Liver (tissue), 8 donors: ENCODE measurements at regions not wholly inside any gene's neighbourhood (a gene's known extent, or its start where the extent isn't known, plus 50 kb on each side); places are given as distances from the start of the nearest gene placed in this dataset.

Source experiments
- DNase-seq: peaks from one replicate; pipeline ENCODE4 v3.0.0-alpha.2; 2017; ENCODE audit warnings: low spot score
- H3K27ac ChIP-seq, 2 donors: one replicate each; pipeline ENCODE4 v1.7.0; 2013; ENCODE audit warnings: inconsistent platforms in 2 of 2, low read length in 2 of 2, control low read depth in 1 of 2, low read depth in 1 of 2, mild to moderate bottlenecking in 1 of 2
- H3K27me3 ChIP-seq, 4 donors: one replicate each; pipeline versions ENCODE4 v1.6.1 to v1.7.0; 2013; ENCODE audit warnings: low read length in 3 of 4, inconsistent platforms in 1 of 4, mild to moderate bottlenecking in 1 of 4, moderate library complexity in 1 of 4; ENCODE audit not compliant: control insufficient read depth in 4 of 4, insufficient read depth in 4 of 4
- H3K36me3 ChIP-seq, 4 donors: one replicate each; pipeline versions ENCODE4 v1.6.1 to v1.7.0; 2013; ENCODE audit warnings: low read length in 3 of 4, mild to moderate bottlenecking in 3 of 4, low read depth in 1 of 4, moderate library complexity in 1 of 4; ENCODE audit not compliant: control insufficient read depth in 4 of 4, insufficient read depth in 3 of 4
- H3K4me1 ChIP-seq, 4 donors: one replicate each; pipeline versions ENCODE4 v1.6.1 to v1.7.0; 2013; ENCODE audit warnings: low read length in 3 of 4, mild to moderate bottlenecking in 3 of 4, moderate library complexity in 1 of 4; ENCODE audit not compliant: control insufficient read depth in 4 of 4, insufficient read depth in 4 of 4
- H3K4me3 ChIP-seq, 3 donors: one replicate each; pipeline versions ENCODE4 v1.6.1 to v1.7.0; 2013; ENCODE audit warnings: low read length in 3 of 3, control low read depth in 1 of 3, low read depth in 1 of 3, mild to moderate bottlenecking in 1 of 3
- H3K9ac ChIP-seq, 2 donors: one replicate each; pipeline ENCODE4 v1.7.0; 2013; ENCODE audit warnings: low read length in 2 of 2, mild to moderate bottlenecking in 2 of 2, moderate library complexity in 2 of 2, control low read depth in 1 of 2, low read depth in 1 of 2
- H3K9me3 ChIP-seq, 4 donors: one replicate each; pipeline versions ENCODE4 v1.6.1 to v1.7.0; 2013; ENCODE audit warnings: low read length in 3 of 4; ENCODE audit not compliant: control insufficient read depth in 4 of 4
- CTCF ChIP-seq: fragments of 150-350 bp; IDR thresholded peaks from 2 replicates; pipeline ENCODE4 v1.5.1; 2017; ENCODE audit warnings: improper control_type of control experiment, low read depth, low read length; ENCODE audit not compliant: missing input control
- EGR1 ChIP-seq, 2 donors: IDR thresholded peaks; 2 replicates each; pipeline ENCODE4 v1.6.1; 2016 to 2018; ENCODE audit warnings: antibody characterized with exemption in 2 of 2, low read depth in 2 of 2
- FOXA1 ChIP-seq: IDR thresholded peaks from 2 replicates; pipeline ENCODE4 v1.6.1; 2016; ENCODE audit warnings: antibody characterized with exemption
- FOXA2 ChIP-seq: IDR thresholded peaks from 2 replicates; pipeline ENCODE4 v1.6.1; 2016; ENCODE audit warnings: antibody characterized with exemption
- GABPA ChIP-seq, 2 donors: IDR thresholded peaks in 1 of 2; conservative IDR thresholded peaks in 1 of 2; 2 replicates each; pipeline ENCODE4 v1.6.1; 2016; ENCODE audit warnings: antibody characterized with exemption in 2 of 2, mild to moderate bottlenecking in 1 of 2, moderate library complexity in 1 of 2
- HNF4A ChIP-seq, 2 donors: conservative IDR thresholded peaks; 2 replicates each; pipeline ENCODE4 v1.6.1; 2016; ENCODE audit warnings: antibody characterized with exemption in 2 of 2, mild to moderate bottlenecking in 2 of 2
- HNF4G ChIP-seq: IDR thresholded peaks from 2 replicates; pipeline ENCODE4 v1.6.1; 2016; ENCODE audit warnings: antibody characterized with exemption
- JUND ChIP-seq, 2 donors: IDR thresholded peaks; 2 replicates each; pipeline ENCODE4 v1.6.1; 2016; ENCODE audit warnings: antibody characterized with exemption in 2 of 2
- NR2F2 ChIP-seq: IDR thresholded peaks from 2 replicates; pipeline ENCODE4 v1.6.1; 2016; ENCODE audit warnings: antibody characterized with exemption
- RAD21 ChIP-seq, 2 donors: IDR thresholded peaks; 2 replicates each; pipeline ENCODE4 v1.6.1; 2016; ENCODE audit warnings: antibody characterized with exemption in 2 of 2, mild to moderate bottlenecking in 2 of 2
- REST ChIP-seq: IDR thresholded peaks from 2 replicates; pipeline ENCODE4 v1.6.1; 2016; ENCODE audit warnings: antibody characterized with exemption, mild to moderate bottlenecking
- RXRA ChIP-seq, 2 donors: IDR thresholded peaks; 2 replicates each; pipeline ENCODE4 v1.6.1; 2017 to 2018; ENCODE audit warnings: antibody characterized with exemption in 2 of 2, mild to moderate bottlenecking in 1 of 2
- SP1 ChIP-seq: IDR thresholded peaks from 2 replicates; pipeline ENCODE4 v1.6.1; 2018; ENCODE audit warnings: antibody characterized with exemption, mild to moderate bottlenecking
- TAF1 ChIP-seq: conservative IDR thresholded peaks from 2 replicates; pipeline ENCODE4 v1.6.1; 2016; ENCODE audit warnings: antibody characterized with exemption, mild to moderate bottlenecking
- YY1 ChIP-seq: IDR thresholded peaks from 2 replicates; pipeline ENCODE4 v1.6.1; 2016; ENCODE audit warnings: antibody characterized with exemption, mild to moderate bottlenecking
- ZBTB33 ChIP-seq: IDR thresholded peaks from 2 replicates; pipeline ENCODE4 v1.6.1; 2016; ENCODE audit warnings: antibody characterized with exemption
- WGBS: extraction: QIAGEN DNeasy Blood & Tissue Kit; methylation state at CpG from one replicate; pipeline ENCODE4 v1.1.7; 2013; 5-methylcytosine and 5-hydroxymethylcytosine counted together
- TF ChIP-seq, protein P1 (sequence below): IDR thresholded peaks from 2 replicates; pipeline ENCODE4 v1.6.1; 2016; ENCODE audit warnings: antibody characterized with exemption
- TF ChIP-seq, protein P2 (sequence below): IDR thresholded peaks from 2 replicates; pipeline ENCODE4 v1.6.1; 2016; ENCODE audit warnings: antibody characterized with exemption
- donor health status: healthy.
- donor health status: healthy.
- donor health status: healthy.
- donor health status: healthy.
- donor health status: healthy.

DNA sequence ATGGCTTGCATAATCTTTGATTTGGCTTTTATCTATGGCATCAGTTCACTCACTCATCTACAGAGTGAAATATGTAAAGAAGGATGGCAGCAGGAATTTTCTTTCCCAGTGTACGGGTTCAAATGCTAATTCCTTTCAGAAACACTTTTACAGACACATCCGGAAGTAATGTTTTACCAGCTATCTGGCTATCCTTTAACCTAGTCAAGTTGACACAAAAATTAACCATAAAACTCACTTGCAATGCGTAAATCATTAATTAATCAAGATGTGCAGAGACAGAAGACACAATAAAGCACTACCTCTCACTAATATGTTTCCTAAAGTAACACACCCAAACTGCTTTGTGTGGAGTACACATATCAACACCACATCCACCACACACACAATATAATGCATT lies 378.9 kb upstream of the ANO3 start (continued):
- TF ChIP-seq, protein P1, sequence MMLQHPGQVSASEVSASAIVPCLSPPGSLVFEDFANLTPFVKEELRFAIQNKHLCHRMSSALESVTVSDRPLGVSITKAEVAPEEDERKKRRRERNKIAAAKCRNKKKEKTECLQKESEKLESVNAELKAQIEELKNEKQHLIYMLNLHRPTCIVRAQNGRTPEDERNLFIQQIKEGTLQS = no peak
- TF ChIP-seq ZBTB33 = no peak
- no peak for TF ChIP-seq GABPA (IDR thresholded peaks at IDR 0.05 in 1 of 2, conservative IDR thresholded peaks at IDR 0.05 in 1 of 2)
- no peak for TF ChIP-seq EGR1 (IDR thresholded peaks at IDR 0.05; ENCODE audit: low read depth in 2 of 2)
- no peak for TF ChIP-seq FOXA2
- TF ChIP-seq SP1 = no peak

GRCh38 chr11:25958045-25958444 lies 373.9 kb upstream of the ANO3 start:
- no peak overlapping the region for H3K27ac ChIP-seq
- no peak overlapping the region for H3K9ac ChIP-seq
- 70% methylated on average over 4 of the region's 4 CpGs for WGBS
- no peak for DNase-seq
- no peak for TF ChIP-seq FOXA2
- no peak for TF ChIP-seq RAD21 (IDR thresholded peaks at IDR 0.05)
- TF ChIP-seq HNF4G = no peak
- no peak for TF ChIP-seq EGR1 (IDR thresholded peaks at IDR 0.05; ENCODE audit: low read depth in 2 of 2)
- TF ChIP-seq JUND (IDR thresholded peaks at IDR 0.05) = no peak
- TF ChIP-seq NR2F2 = no peak
- TF ChIP-seq, protein P1 = no peak
- no peak for TF ChIP-seq GABPA (IDR thresholded peaks at IDR 0.05 in 1 of 2, conservative IDR thresholded peaks at IDR 0.05 in 1 of 2)
- no peak for TF ChIP-seq TAF1
- TF ChIP-seq CTCF = no peak
- no peak for TF ChIP-seq HNF4A (conservative IDR thresholded peaks at IDR 0.05)
- TF ChIP-seq RXRA (IDR thresholded peaks at IDR 0.05) = no peak
- TF ChIP-seq FOXA1 = no peak
- no peak for TF ChIP-seq REST
- no peak for TF ChIP-seq YY1
- TF ChIP-seq, protein P2, sequence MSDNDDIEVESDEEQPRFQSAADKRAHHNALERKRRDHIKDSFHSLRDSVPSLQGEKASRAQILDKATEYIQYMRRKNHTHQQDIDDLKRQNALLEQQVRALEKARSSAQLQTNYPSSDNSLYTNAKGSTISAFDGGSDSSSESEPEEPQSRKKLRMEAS = no peak
- no peak for TF ChIP-seq ZBTB33
- no peak for TF ChIP-seq SP1
- H3K4me3 ChIP-seq = no peak overlapping the region
- no peaks in the 10 kb centered on the region for H3K36me3 ChIP-seq
- H3K4me1 ChIP-seq = no peaks in the 10 kb centered on the region
- no peaks in the 10 kb centered on the region for H3K27me3 ChIP-seq
- H3K9me3 ChIP-seq = no peaks in the 10 kb centered on the region
